K562 (cell line): ENCODE measurements at regions not wholly inside any gene's neighbourhood (a gene's known extent, or its start where the extent isn't known, plus 50 kb on each side); places are given as distances from the start of the nearest gene placed in this dataset.

Source experiments
- ARID2 ChIP-seq: fragments of 450-650 bp; IDR thresholded peaks from 2 replicates; pipeline ENCODE4 v1.6.1; 2017; ENCODE audit warnings: antibody characterized with exemption, mild to moderate bottlenecking
- BHLHE40 ChIP-seq: IDR thresholded peaks from 2 replicates; pipeline ENCODE4 v1.6.1; 2011; ENCODE audit warnings: low read length, improper control_type of control experiment
- ELF1 ChIP-seq: fragments of 200-800 bp; sonication (Bioruptor generic); IDR thresholded peaks from 2 replicates; pipeline ENCODE4 v1.6.1; 2016; ENCODE audit warnings: missing genetic modification characterization, missing compliant biosample characterization
- ZKSCAN1 ChIP-seq: fragments of 150-350 bp; IDR thresholded peaks from 2 replicates; pipeline ENCODE4 v1.6.1; 2016; ENCODE audit warnings: low read depth, low read length
- ZNF561 ChIP-seq: fragments of 450-650 bp; formaldehyde crosslinking; conservative IDR thresholded peaks from 2 replicates; pipeline ENCODE4 v1.4.0; 2020; ENCODE audit warnings: mild to moderate bottlenecking, moderate library complexity
- ZNF76 ChIP-seq: fragments of 250-450 bp; sonication (Bioruptor Pico); IDR thresholded peaks from 2 replicates; pipeline ENCODE4 v1.4.0; 2020; ENCODE audit warnings: mild to moderate bottlenecking, moderate library complexity, borderline replicate concordance
- ZNF780A ChIP-seq: fragments of 250-450 bp; sonication (Bioruptor Pico); IDR thresholded peaks from 2 replicates; pipeline ENCODE4 v1.5.0; 2021; ENCODE audit warnings: mild to moderate bottlenecking
- TF ChIP-seq, protein P1 (sequence below), 2 experiments: IDR thresholded peaks; 2 replicates each; pipeline ENCODE4 v1.6.1; 2011; ENCODE audit warnings: borderline replicate concordance in 1 of 2, control low read depth in 1 of 2, low read depth in 1 of 2, low read length in 1 of 2, mild to moderate bottlenecking in 1 of 2, mixed read lengths in 1 of 2, moderate library complexity in 1 of 2; ENCODE audit not compliant: insufficient read depth in 1 of 2, insufficient read length in 1 of 2, poor library complexity in 1 of 2, severe bottlenecking in 1 of 2; ENCODE audit errors: extremely low read depth in 1 of 2
- TF ChIP-seq, protein P2 (sequence below): fragments of 450-650 bp; IDR thresholded peaks from 2 replicates; pipeline ENCODE4 v1.6.1; 2018; ENCODE audit not compliant: partially characterized antibody
- TF ChIP-seq, protein P3 (sequence below): fragments of 450-650 bp; formaldehyde crosslinking; IDR thresholded peaks from 2 replicates; pipeline ENCODE4 v1.4.0; 2020; ENCODE audit warnings: mild to moderate bottlenecking, mixed read lengths
- TF ChIP-seq, protein P4 (sequence below): fragments of 450-650 bp; IDR thresholded peaks from 2 replicates; pipeline ENCODE4 v1.7.0; 2016; ENCODE audit warnings: borderline replicate concordance
- TF ChIP-seq, protein P5 (sequence below): fragments of 250-450 bp; sonication (Bioruptor Pico); IDR thresholded peaks from 2 replicates; pipeline ENCODE4 v1.5.0; 2021; ENCODE audit warnings: mild to moderate bottlenecking, borderline replicate concordance
- TF ChIP-seq, protein P6 (sequence below): fragments of 450-650 bp; IDR thresholded peaks from one replicate; pipeline ENCODE4 v1.6.1; 2018; ENCODE audit warnings: mild to moderate bottlenecking, moderate library complexity; ENCODE audit not compliant: partially characterized antibody

DNA sequence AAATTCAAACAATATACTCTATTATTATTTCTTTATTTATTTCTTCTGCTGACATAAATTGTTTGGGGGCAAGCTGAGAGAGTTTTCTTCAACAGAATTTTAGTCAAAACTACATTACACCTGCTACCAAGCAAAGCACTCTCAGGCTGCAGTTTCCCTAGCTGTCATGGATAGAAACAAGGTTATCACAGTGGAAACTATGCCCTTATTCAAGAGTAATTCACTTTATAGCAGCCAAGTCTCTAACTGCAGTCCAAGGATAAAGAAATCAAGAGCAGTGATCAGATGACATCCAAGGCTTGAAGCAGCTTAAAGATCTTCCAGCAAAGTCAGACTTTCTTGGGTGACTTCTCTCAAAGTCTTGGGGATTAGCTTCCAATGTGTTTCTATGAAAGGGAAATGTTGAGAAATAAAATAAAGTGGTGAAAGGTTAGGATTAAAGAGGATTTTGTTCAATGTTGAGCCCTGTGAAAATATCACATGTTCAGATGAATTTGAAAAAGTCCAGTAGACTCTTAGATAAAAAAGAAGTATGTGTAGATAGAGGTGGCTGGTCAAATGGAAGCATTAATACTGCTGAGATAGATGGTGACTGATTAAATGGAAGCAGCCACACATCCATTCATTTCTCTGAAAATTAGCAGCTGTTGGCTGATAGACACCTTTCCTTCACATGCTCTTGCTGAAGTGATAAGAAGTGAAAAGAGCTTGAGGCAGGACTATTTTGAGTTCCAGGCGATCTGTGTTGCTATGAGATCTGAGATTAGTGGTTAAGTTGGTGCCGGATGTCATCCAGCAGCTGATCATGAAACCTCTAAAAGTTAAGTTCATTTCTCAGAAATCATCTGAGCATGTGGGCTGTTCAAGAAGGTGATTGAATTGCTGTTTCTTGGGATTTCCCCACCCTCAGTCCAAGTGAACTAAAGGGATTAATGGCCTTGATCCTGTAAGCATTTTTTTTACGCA is 257.8 kb upstream of the BTG1 start (continued):
- TF ChIP-seq, protein P1, sequence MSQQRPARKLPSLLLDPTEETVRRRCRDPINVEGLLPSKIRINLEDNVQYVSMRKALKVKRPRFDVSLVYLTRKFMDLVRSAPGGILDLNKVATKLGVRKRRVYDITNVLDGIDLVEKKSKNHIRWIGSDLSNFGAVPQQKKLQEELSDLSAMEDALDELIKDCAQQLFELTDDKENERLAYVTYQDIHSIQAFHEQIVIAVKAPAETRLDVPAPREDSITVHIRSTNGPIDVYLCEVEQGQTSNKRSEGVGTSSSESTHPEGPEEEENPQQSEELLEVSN (IDR thresholded peaks at IDR 0.05; ENCODE audit: borderline replicate concordance in 1 of 2, extremely low read depth in 1 of 2, insufficient read depth in 1 of 2, insufficient read length in 1 of 2, low read depth in 1 of 2, low read length in 1 of 2, poor library complexity in 1 of 2, severe bottlenecking in 1 of 2) = no peak
- TF ChIP-seq ZNF780A (CRISPR knock-in tag) (no peak), BHLHE40 (peak; percentile 91), ZKSCAN1 (no peak), ZNF561 (CRISPR knock-in tag) (no peak), ARID2 (no peak), ZNF76 (peak; percentile 71; the same call in 1 of the 2 replicates), ELF1 (tag) (no peak; the same call in 1 of the 2 replicates)
- TF ChIP-seq, protein P2, sequence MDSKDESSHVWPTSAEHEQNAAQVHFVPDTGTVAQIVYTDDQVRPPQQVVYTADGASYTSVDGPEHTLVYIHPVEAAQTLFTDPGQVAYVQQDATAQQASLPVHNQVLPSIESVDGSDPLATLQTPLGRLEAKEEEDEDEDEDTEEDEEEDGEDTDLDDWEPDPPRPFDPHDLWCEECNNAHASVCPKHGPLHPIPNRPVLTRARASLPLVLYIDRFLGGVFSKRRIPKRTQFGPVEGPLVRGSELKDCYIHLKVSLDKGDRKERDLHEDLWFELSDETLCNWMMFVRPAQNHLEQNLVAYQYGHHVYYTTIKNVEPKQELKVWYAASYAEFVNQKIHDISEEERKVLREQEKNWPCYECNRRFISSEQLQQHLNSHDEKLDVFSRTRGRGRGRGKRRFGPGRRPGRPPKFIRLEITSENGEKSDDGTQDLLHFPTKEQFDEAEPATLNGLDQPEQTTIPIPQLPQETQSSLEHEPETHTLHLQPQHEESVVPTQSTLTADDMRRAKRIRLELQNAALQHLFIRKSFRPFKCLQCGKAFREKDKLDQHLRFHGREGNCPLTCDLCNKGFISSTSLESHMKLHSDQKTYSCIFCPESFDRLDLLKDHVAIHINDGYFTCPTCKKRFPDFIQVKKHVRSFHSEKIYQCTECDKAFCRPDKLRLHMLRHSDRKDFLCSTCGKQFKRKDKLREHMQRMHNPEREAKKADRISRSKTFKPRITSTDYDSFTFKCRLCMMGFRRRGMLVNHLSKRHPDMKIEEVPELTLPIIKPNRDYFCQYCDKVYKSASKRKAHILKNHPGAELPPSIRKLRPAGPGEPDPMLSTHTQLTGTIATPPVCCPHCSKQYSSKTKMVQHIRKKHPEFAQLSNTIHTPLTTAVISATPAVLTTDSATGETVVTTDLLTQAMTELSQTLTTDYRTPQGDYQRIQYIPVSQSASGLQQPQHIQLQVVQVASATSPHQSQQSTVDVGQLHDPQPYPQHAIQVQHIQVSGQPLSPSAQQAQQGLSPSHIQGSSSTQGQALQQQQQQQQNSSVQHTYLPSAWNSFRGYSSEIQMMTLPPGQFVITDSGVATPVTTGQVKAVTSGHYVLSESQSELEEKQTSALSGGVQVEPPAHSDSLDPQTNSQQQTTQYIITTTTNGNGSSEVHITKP = peak; percentile 52
- TF ChIP-seq, protein P3, sequence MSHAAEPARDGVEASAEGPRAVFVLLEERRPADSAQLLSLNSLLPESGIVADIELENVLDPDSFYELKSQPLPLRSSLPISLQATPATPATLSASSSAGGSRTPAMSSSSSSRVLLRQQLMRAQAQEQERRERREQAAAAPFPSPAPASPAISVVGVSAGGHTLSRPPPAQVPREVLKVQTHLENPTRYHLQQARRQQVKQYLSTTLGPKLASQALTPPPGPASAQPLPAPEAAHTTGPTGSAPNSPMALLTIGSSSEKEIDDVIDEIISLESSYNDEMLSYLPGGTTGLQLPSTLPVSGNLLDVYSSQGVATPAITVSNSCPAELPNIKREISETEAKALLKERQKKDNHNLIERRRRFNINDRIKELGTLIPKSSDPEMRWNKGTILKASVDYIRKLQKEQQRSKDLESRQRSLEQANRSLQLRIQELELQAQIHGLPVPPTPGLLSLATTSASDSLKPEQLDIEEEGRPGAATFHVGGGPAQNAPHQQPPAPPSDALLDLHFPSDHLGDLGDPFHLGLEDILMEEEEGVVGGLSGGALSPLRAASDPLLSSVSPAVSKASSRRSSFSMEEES (CRISPR knock-in tag) = no peak
- TF ChIP-seq, protein P4, sequence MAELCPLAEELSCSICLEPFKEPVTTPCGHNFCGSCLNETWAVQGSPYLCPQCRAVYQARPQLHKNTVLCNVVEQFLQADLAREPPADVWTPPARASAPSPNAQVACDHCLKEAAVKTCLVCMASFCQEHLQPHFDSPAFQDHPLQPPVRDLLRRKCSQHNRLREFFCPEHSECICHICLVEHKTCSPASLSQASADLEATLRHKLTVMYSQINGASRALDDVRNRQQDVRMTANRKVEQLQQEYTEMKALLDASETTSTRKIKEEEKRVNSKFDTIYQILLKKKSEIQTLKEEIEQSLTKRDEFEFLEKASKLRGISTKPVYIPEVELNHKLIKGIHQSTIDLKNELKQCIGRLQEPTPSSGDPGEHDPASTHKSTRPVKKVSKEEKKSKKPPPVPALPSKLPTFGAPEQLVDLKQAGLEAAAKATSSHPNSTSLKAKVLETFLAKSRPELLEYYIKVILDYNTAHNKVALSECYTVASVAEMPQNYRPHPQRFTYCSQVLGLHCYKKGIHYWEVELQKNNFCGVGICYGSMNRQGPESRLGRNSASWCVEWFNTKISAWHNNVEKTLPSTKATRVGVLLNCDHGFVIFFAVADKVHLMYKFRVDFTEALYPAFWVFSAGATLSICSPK = no peak
- TF ChIP-seq, protein P5, sequence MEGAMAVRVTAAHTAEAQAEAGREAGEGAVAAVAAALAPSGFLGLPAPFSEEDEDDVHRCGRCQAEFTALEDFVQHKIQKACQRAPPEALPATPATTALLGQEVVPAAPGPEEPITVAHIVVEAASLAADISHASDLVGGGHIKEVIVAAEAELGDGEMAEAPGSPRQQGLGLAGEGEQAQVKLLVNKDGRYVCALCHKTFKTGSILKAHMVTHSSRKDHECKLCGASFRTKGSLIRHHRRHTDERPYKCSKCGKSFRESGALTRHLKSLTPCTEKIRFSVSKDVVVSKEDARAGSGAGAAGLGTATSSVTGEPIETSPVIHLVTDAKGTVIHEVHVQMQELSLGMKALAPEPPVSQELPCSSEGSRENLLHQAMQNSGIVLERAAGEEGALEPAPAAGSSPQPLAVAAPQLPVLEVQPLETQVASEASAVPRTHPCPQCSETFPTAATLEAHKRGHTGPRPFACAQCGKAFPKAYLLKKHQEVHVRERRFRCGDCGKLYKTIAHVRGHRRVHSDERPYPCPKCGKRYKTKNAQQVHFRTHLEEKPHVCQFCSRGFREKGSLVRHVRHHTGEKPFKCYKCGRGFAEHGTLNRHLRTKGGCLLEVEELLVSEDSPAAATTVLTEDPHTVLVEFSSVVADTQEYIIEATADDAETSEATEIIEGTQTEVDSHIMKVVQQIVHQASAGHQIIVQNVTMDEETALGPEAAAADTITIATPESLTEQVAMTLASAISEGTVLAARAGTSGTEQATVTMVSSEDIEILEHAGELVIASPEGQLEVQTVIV (CRISPR knock-in tag) = no peak
- TF ChIP-seq, protein P6, sequence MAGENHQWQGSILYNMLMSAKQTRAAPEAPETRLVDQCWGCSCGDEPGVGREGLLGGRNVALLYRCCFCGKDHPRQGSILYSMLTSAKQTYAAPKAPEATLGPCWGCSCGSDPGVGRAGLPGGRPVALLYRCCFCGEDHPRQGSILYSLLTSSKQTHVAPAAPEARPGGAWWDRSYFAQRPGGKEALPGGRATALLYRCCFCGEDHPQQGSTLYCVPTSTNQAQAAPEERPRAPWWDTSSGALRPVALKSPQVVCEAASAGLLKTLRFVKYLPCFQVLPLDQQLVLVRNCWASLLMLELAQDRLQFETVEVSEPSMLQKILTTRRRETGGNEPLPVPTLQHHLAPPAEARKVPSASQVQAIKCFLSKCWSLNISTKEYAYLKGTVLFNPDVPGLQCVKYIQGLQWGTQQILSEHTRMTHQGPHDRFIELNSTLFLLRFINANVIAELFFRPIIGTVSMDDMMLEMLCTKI = no peak
